ENCODE measurements at regions not wholly inside any gene's neighbourhood (a gene's known extent, or its start where the extent isn't known, plus 50 kb on each side); places are given as distances from the start of the nearest gene placed in this dataset.

GRCh38 chr9:27800692-27801370 is 227.6 kb upstream of the C9orf72 start:
- H3K4me1 ChIP-seq (ENCODE audit: control insufficient read depth, insufficient read depth, low read length), result no peaks in the 10 kb centered on the region
- no peak for TF ChIP-seq MAFK (IDR thresholded peaks at IDR 0.05; ENCODE audit: low read depth, low read length)
- TF ChIP-seq RAD21 (IDR thresholded peaks at IDR 0.05; ENCODE audit: low read length), result no peak
- TF ChIP-seq, protein P1, sequence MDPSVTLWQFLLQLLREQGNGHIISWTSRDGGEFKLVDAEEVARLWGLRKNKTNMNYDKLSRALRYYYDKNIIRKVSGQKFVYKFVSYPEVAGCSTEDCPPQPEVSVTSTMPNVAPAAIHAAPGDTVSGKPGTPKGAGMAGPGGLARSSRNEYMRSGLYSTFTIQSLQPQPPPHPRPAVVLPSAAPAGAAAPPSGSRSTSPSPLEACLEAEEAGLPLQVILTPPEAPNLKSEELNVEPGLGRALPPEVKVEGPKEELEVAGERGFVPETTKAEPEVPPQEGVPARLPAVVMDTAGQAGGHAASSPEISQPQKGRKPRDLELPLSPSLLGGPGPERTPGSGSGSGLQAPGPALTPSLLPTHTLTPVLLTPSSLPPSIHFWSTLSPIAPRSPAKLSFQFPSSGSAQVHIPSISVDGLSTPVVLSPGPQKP (IDR thresholded peaks at IDR 0.05; ENCODE audit: borderline replicate concordance, low read depth, low read length), result no peak
- no peak overlapping the region for H3K9ac ChIP-seq (ENCODE audit: low read depth, low read length)

More at GRCh38 chr9:27800692-27801370, 227.6 kb upstream of the C9orf72 start:
- no CpG with 5 or more reads among the region's 2 CpGs for WGBS, 2 experiments (ENCODE audit: extremely low coverage in 2 of 2, insufficient read length in 1 of 2)
- Histone ChIP-seq H3K9me1 (ENCODE audit: insufficient read depth, low read length) (no peaks in the 10 kb centered on the region), H3K9me3 (ENCODE audit: control insufficient read depth, insufficient read depth, low read length) (no peaks in the 10 kb centered on the region), H3K27ac (ENCODE audit: insufficient read depth, low read length) (no peak overlapping the region), H3K23ac (ENCODE audit: low read depth, low read length) (no peak overlapping the region), H4K5ac (ENCODE audit: low read depth, low read length) (no peak overlapping the region), H3K4me2 (ENCODE audit: low read depth, low read length) (no peak overlapping the region), H4K91ac (ENCODE audit: insufficient read depth, low read depth, low read length) (no peak overlapping the region), H3K27me3 (ENCODE audit: control insufficient read depth, insufficient read depth, low read length) (no peaks in the 10 kb centered on the region), H3K36me3 (ENCODE audit: control insufficient read depth, insufficient read depth, low read length) (no peaks in the 10 kb centered on the region), H2BK5ac (ENCODE audit: low read depth, low read length, poor library complexity, severe bottlenecking) (no peak overlapping the region), H3K4me3 (ENCODE audit: insufficient read depth, low read depth, low read length) (no peak overlapping the region), H2AK9ac (replicated peaks; ENCODE audit: low read depth, low read length, poor library complexity) (no peak overlapping the region), H3K79me1 (ENCODE audit: low read depth in 1 of 2, low read length in 2 of 2) (no peaks in the 10 kb centered on the region), H3K56ac (ENCODE audit: extremely low read depth, insufficient read depth, low read length) (no peak overlapping the region), H3K4ac (ENCODE audit: low read depth, low read length) (no peak overlapping the region), H2AFZ (replicated peaks; ENCODE audit: low read length, poor library complexity) (no peak overlapping the region), H4K20me1 (ENCODE audit: insufficient read depth, low read length) (no peaks in the 10 kb centered on the region), H2AK5ac (ENCODE audit: low read depth, low read length) (no peak overlapping the region), H2BK120ac (ENCODE audit: low read depth, low read length) (no peak overlapping the region), H2BK20ac (ENCODE audit: low read depth, low read length) (no peak overlapping the region), H2BK15ac (ENCODE audit: low read depth, low read length) (no peak overlapping the region), H4K8ac (ENCODE audit: low read depth in 2 of 2, low read length in 2 of 2) (no peak overlapping the region), H3K14ac (replicated peaks; ENCODE audit: low read depth, low read length) (no peak overlapping the region), H3K18ac (ENCODE audit: low read depth, low read length) (no peak overlapping the region)
- dilution Hi-C loops (cut with HindIII; ENCODE audit: low sequenced_read_pairs, unreplicated experiment), result no loop called here
- ChIA-PET CTCF (no interaction called here), POLR2A (ENCODE audit: unreplicated experiment) (no interaction called here)
- BruUV-seq (replicated peaks), result no TSS peak
- in situ Hi-C loops (cut with MboI; ENCODE audit: low sequenced_read_pairs), result no loop called here
- DNase-seq (no peak), ATAC-seq (ENCODE audit: low read depth) (no peak)
- intact Hi-C loops (cut with micrococcal nuclease), result no loop called here
